ENCODE measurements at regions not wholly inside any gene's neighbourhood (a gene's known extent, or its start where the extent isn't known, plus 50 kb on each side); places are given as distances from the start of the nearest gene placed in this dataset.

DNA sequence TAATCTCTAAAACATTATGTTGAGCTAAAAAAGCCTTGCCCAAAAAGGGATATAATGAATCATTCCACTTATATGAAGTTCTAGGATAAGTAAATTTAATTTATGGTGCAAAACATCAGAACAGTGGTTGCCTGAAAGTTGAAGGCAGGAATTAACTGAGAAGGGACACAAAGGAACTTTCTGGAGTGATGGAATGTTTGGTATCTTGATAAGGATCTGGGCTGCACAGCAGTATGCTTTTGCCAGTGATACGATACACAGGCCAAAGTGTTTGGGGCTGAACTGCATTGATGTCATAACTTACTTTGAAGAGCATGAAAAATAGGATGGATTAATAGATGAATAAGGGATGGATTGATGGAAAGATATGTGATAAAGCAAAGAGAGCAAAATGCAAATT is 146.1 kb upstream of the LRFN2 start:
- no peak for DNase-seq
- no peak overlapping the region for H3K27ac ChIP-seq (ENCODE audit: insufficient read depth, low read length, poor library complexity, severe bottlenecking)
- H3K36me3 ChIP-seq (ENCODE audit: control insufficient read depth, insufficient read depth, low read length), result no peaks in the 10 kb centered on the region
- no peak overlapping the region for H3K4me3 ChIP-seq (ENCODE audit: insufficient read depth, low read depth, low read length, poor library complexity, severe bottlenecking)
- H3K4me1 ChIP-seq (ENCODE audit: control insufficient read depth, insufficient read depth, low read length, poor library complexity, severe bottlenecking), result no peaks in the 10 kb centered on the region
- H3K27me3 ChIP-seq (replicated peaks; ENCODE audit: control insufficient read depth, insufficient read depth, low read length, poor library complexity, severe bottlenecking), result no peaks in the 10 kb centered on the region
- no peaks in the 10 kb centered on the region for H3K9me3 ChIP-seq (ENCODE audit: control insufficient read depth, low read length)

- no peaks in the 10 kb centered on the region for H3K27me3 ChIP-seq (replicated peaks; ENCODE audit: control insufficient read depth, insufficient read depth, low read length, poor library complexity, severe bottlenecking)
- no peak overlapping the region for H3K4me3 ChIP-seq (ENCODE audit: insufficient read depth, low read depth, low read length, poor library complexity, severe bottlenecking)
- no peak for DNase-seq
- H3K4me1 ChIP-seq (ENCODE audit: control insufficient read depth, insufficient read depth, low read length, poor library complexity, severe bottlenecking), result no peaks in the 10 kb centered on the region
- H3K9me3 ChIP-seq (ENCODE audit: control insufficient read depth, low read length), result no peaks in the 10 kb centered on the region
- no peak overlapping the region for H3K27ac ChIP-seq (ENCODE audit: insufficient read depth, low read length, poor library complexity, severe bottlenecking)
- H3K36me3 ChIP-seq (ENCODE audit: control insufficient read depth, insufficient read depth, low read length), result no peaks in the 10 kb centered on the region
Observed at GRCh38 chr6:40732878-40733277, 145.7 kb upstream of the LRFN2 start.

- no peak for DNase-seq
- Histone ChIP-seq H3K9me3 (ENCODE audit: control insufficient read depth, low read length) (no peaks in the 10 kb centered on the region), H3K4me3 (ENCODE audit: insufficient read depth, low read depth, low read length, poor library complexity, severe bottlenecking) (no peak overlapping the region), H3K36me3 (ENCODE audit: control insufficient read depth, insufficient read depth, low read length) (no peaks in the 10 kb centered on the region), H3K27me3 (replicated peaks; ENCODE audit: control insufficient read depth, insufficient read depth, low read length, poor library complexity, severe bottlenecking) (no peaks in the 10 kb centered on the region), H3K4me1 (ENCODE audit: control insufficient read depth, insufficient read depth, low read length, poor library complexity, severe bottlenecking) (no peaks in the 10 kb centered on the region), H3K27ac (ENCODE audit: insufficient read depth, low read length, poor library complexity, severe bottlenecking) (no peak overlapping the region)
Observed at GRCh38 chr6:40728643-40729042, 141.5 kb upstream of the LRFN2 start.

- no peaks in the 10 kb centered on the region for H3K9me3 ChIP-seq (ENCODE audit: control insufficient read depth, low read length)
- H3K4me3 ChIP-seq (ENCODE audit: insufficient read depth, low read depth, low read length, poor library complexity, severe bottlenecking), result no peak overlapping the region
- no peaks in the 10 kb centered on the region for H3K36me3 ChIP-seq (ENCODE audit: control insufficient read depth, insufficient read depth, low read length)
- DNase-seq, result no peak
- H3K27me3 ChIP-seq (replicated peaks; ENCODE audit: control insufficient read depth, insufficient read depth, low read length, poor library complexity, severe bottlenecking), result no peaks in the 10 kb centered on the region
- H3K4me1 ChIP-seq (ENCODE audit: control insufficient read depth, insufficient read depth, low read length, poor library complexity, severe bottlenecking), result no peaks in the 10 kb centered on the region
- H3K27ac ChIP-seq (ENCODE audit: insufficient read depth, low read length, poor library complexity, severe bottlenecking), result no peak overlapping the region
Observed at GRCh38 chr6:40727271-40727670, 140.1 kb upstream of the LRFN2 start.

- H3K9me3 ChIP-seq (ENCODE audit: control insufficient read depth, low read length), result no peaks in the 10 kb centered on the region
- DNase-seq, result no peak
- H3K27me3 ChIP-seq (replicated peaks; ENCODE audit: control insufficient read depth, insufficient read depth, low read length, poor library complexity, severe bottlenecking), result no peaks in the 10 kb centered on the region
- no peak overlapping the region for H3K27ac ChIP-seq (ENCODE audit: insufficient read depth, low read length, poor library complexity, severe bottlenecking)
- no peaks in the 10 kb centered on the region for H3K36me3 ChIP-seq (ENCODE audit: control insufficient read depth, insufficient read depth, low read length)
- H3K4me1 ChIP-seq (ENCODE audit: control insufficient read depth, insufficient read depth, low read length, poor library complexity, severe bottlenecking), result no peaks in the 10 kb centered on the region
- H3K4me3 ChIP-seq (ENCODE audit: insufficient read depth, low read depth, low read length, poor library complexity, severe bottlenecking), result no peak overlapping the region
Observed at GRCh38 chr6:40726853-40727252, 139.7 kb upstream of the LRFN2 start.

DNA sequence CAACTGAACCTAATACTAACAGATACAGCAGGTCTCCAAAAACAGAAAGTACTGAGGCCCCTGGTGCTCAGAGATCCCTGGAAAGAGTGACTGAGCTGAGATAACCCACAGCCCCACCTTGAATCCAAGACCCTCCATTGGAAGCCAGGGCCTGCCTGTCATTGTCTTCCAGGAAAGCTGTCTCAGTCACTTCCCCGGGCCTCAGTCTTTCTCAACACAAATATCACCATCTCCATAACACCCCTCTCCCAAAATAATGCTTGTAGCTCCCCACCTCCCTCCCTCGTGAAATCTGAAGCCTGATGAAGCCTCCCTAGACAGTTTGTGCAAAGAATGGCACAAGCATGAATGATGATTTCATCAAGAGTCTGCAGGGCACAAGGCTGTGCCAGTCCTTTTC is 138.2 kb upstream of the LRFN2 start:
- H3K27me3 ChIP-seq (replicated peaks; ENCODE audit: control insufficient read depth, insufficient read depth, low read length, poor library complexity, severe bottlenecking), result no peaks in the 10 kb centered on the region
- no peak for DNase-seq
- H3K27ac ChIP-seq (ENCODE audit: insufficient read depth, low read length, poor library complexity, severe bottlenecking), result no peak overlapping the region
- H3K9me3 ChIP-seq (ENCODE audit: control insufficient read depth, low read length), result no peaks in the 10 kb centered on the region
- H3K4me1 ChIP-seq (ENCODE audit: control insufficient read depth, insufficient read depth, low read length, poor library complexity, severe bottlenecking), result no peaks in the 10 kb centered on the region
- no peaks in the 10 kb centered on the region for H3K36me3 ChIP-seq (ENCODE audit: control insufficient read depth, insufficient read depth, low read length)
- H3K4me3 ChIP-seq (ENCODE audit: insufficient read depth, low read depth, low read length, poor library complexity, severe bottlenecking), result no peak overlapping the region

DNA sequence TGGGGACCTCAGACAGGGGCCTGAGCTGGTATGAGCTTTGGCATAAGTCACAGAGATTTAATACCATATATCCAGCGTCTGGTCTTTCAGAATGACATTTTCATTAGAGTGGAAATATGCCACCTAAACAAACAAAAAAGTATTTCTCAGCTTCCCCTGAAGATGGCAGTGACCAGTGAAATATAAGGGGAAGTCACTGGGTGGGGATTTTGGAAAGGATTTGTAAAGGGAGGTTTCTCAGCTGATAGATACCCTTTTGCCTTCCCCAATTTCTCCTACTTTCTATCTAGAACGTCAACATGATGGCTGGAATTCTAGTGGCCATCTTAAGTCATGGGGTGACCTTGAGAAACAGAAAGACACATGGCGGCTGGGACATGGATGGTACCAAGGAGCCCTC is 137.7 kb upstream of the LRFN2 start:
- Histone ChIP-seq H3K36me3 (ENCODE audit: control insufficient read depth, insufficient read depth, low read length) (no peaks in the 10 kb centered on the region), H3K27ac (ENCODE audit: insufficient read depth, low read length, poor library complexity, severe bottlenecking) (no peak overlapping the region), H3K9me3 (ENCODE audit: control insufficient read depth, low read length) (no peaks in the 10 kb centered on the region), H3K4me1 (ENCODE audit: control insufficient read depth, insufficient read depth, low read length, poor library complexity, severe bottlenecking) (no peaks in the 10 kb centered on the region), H3K27me3 (replicated peaks; ENCODE audit: control insufficient read depth, insufficient read depth, low read length, poor library complexity, severe bottlenecking) (no peaks in the 10 kb centered on the region), H3K4me3 (ENCODE audit: insufficient read depth, low read depth, low read length, poor library complexity, severe bottlenecking) (no peak overlapping the region)
- DNase-seq, result no peak

GRCh38 chr6:40723967-40724366 is 136.8 kb upstream of the LRFN2 start:
- no peak overlapping the region for H3K4me3 ChIP-seq (ENCODE audit: insufficient read depth, low read depth, low read length, poor library complexity, severe bottlenecking)
- H3K9me3 ChIP-seq (ENCODE audit: control insufficient read depth, low read length), result no peaks in the 10 kb centered on the region
- H3K27ac ChIP-seq (ENCODE audit: insufficient read depth, low read length, poor library complexity, severe bottlenecking), result no peak overlapping the region
- H3K27me3 ChIP-seq (replicated peaks; ENCODE audit: control insufficient read depth, insufficient read depth, low read length, poor library complexity, severe bottlenecking), result no peaks in the 10 kb centered on the region
- DNase-seq, result no peak
- no peaks in the 10 kb centered on the region for H3K36me3 ChIP-seq (ENCODE audit: control insufficient read depth, insufficient read depth, low read length)
- no peaks in the 10 kb centered on the region for H3K4me1 ChIP-seq (ENCODE audit: control insufficient read depth, insufficient read depth, low read length, poor library complexity, severe bottlenecking)

DNA sequence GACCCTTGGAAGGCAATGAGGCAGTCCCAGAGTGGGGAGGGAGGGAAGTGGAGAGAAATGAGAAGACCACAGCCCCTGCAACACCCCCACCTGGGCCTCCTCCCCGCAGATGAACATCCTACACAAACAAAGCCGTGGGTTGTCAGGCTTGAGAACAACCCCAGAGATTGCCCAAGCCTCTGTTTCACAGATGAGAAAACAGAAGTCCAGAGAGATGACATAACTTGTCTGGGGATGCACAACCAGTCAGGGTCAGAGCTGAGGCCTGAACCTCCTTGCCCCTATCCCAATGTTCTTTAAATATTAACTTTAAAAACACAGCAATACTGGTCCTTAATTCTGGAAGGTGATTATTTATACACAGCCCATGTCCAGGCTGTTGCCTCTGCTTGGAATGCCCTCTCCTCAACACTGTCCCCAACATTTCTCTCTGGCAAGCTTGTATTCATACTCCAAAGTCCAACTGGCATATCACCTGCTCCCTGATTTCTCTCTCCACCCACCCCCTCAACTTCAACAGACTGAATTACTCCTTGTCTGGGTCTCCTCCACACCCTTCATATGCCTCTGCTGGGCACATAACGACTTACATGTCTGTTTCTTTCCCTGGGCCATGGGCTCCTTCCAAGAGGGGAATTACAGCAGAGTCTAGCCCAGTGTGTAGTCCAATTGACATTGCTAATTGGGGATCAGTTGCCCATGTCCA is 135.5 kb upstream of the LRFN2 start:
- Histone ChIP-seq H3K36me3 (ENCODE audit: control insufficient read depth, insufficient read depth, low read length) (no peaks in the 10 kb centered on the region), H3K4me1 (ENCODE audit: control insufficient read depth, insufficient read depth, low read length, poor library complexity, severe bottlenecking) (no peaks in the 10 kb centered on the region), H3K9me3 (ENCODE audit: control insufficient read depth, low read length) (no peaks in the 10 kb centered on the region), H3K4me3 (ENCODE audit: insufficient read depth, low read depth, low read length, poor library complexity, severe bottlenecking) (no peak overlapping the region), H3K27ac (ENCODE audit: insufficient read depth, low read length, poor library complexity, severe bottlenecking) (no peak overlapping the region), H3K27me3 (replicated peaks; ENCODE audit: control insufficient read depth, insufficient read depth, low read length, poor library complexity, severe bottlenecking) (no peaks in the 10 kb centered on the region)
- no peak for DNase-seq

DNA sequence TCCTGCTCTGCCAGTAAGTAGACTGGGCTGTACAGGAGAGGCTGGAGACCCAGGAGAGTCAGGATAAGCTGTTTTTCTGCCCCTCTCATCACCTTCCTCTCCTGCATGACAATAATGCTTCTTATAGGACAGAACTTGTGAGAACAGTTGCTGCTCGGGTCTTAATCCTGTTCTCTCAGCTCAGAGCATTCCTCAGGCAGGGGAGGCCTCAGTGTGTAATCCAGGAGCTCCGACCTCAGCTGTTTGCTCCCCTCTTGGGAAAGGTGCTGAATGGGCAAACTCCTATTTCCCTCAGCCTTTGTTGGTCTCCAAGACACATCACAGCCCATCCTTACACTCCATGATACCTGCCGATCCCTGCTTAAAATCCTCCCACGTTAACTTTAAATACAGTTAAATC is 134.9 kb upstream of the LRFN2 start:
- no peaks in the 10 kb centered on the region for H3K9me3 ChIP-seq (ENCODE audit: control insufficient read depth, low read length)
- H3K36me3 ChIP-seq (ENCODE audit: control insufficient read depth, insufficient read depth, low read length), result no peaks in the 10 kb centered on the region
- no peaks in the 10 kb centered on the region for H3K4me1 ChIP-seq (ENCODE audit: control insufficient read depth, insufficient read depth, low read length, poor library complexity, severe bottlenecking)
- no peak overlapping the region for H3K4me3 ChIP-seq (ENCODE audit: insufficient read depth, low read depth, low read length, poor library complexity, severe bottlenecking)
- H3K27me3 ChIP-seq (replicated peaks; ENCODE audit: control insufficient read depth, insufficient read depth, low read length, poor library complexity, severe bottlenecking), result no peaks in the 10 kb centered on the region
- H3K27ac ChIP-seq (ENCODE audit: insufficient read depth, low read length, poor library complexity, severe bottlenecking), result no peak overlapping the region
- no peak for DNase-seq
